HFFc6 (cell line): ENCODE measurements at regions not wholly inside any gene's neighbourhood (a gene's known extent, or its start where the extent isn't known, plus 50 kb on each side); places are given as distances from the start of the nearest gene placed in this dataset.
"Not testable (repeated sequence)": the region's sequence is repeated elsewhere in the genome, so short reads cannot be mapped to it uniquely, and the experiment has no call there.

Experiments used
- DNase-seq: peaks from one replicate; pipeline ENCODE4 v3.0.0-alpha.2; 2018
- H3K27ac Mint-ChIP-seq: 2 replicates; pipeline ENCODE4 v1.8.0; 2020; ENCODE audit warnings: mild to moderate bottlenecking, mixed read lengths
- H3K27me3 Mint-ChIP-seq: 2 replicates; pipeline ENCODE4 v1.8.0; 2021; ENCODE audit warnings: mild to moderate bottlenecking, moderate library complexity, mixed read lengths; ENCODE audit not compliant: insufficient read depth
- H3K36me3 Mint-ChIP-seq: 2 replicates; pipeline ENCODE4 v1.8.0; 2021; ENCODE audit warnings: low read depth, mixed read lengths
- H3K4me1 Mint-ChIP-seq: 2 replicates; pipeline ENCODE4 v1.8.0; 2020; ENCODE audit warnings: low read depth, mixed read lengths
- H3K4me3 Mint-ChIP-seq: 2 replicates; pipeline ENCODE4 v1.8.0; 2020; ENCODE audit warnings: mild to moderate bottlenecking, moderate library complexity, mixed read lengths
- H3K9me3 Mint-ChIP-seq: 2 replicates; pipeline ENCODE4 v1.8.0; 2020; ENCODE audit warnings: mild to moderate bottlenecking, mixed read lengths
- TF ChIP-seq, protein P1 (sequence below): fragments of 200-600 bp; sonication (generic); IDR thresholded peaks from 2 replicates; pipeline ENCODE4 v1.5.0; 2021; ENCODE audit warnings: antibody characterized with exemption, mild to moderate bottlenecking

DNA sequence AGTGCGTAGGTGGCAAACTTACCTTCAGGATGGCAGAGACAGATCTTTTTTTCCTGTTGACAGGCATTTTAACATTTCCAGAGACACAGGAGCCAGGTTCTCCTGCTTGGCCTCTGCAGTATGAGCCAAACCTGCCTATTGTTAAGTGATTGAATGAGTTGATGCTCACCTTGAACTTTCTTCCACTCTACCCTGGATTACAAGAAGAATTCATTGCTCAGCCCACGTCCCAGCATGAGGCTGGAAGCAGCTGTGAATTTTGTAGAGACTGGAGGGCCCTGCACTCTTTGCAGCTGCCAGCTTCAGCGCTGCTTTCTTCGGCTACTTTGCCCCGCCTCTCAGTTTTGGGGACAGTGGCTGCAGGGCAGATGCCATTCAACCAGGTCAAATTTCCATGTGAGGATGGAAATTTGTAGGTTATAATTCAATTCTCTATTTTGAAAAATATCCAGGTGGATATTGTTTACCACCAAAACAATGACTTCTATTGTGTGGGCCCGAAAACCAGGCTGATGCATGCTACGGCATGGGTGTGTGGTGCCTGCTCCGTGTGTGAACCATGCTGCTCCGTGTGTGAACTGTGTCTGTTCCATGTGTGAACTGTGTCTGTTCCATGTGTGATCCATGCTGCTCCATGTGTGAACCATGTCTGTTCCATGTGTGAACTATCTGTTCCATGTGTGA, 75.2 kb upstream of the METTL9 start:
- H3K4me3 Mint-ChIP-seq: no peak overlapping the region
- peaks cover 7% of the 10 kb centered on the region for H3K36me3 Mint-ChIP-seq
- no peak for DNase-seq
- H3K4me1 Mint-ChIP-seq: peaks cover 11% of the 10 kb centered on the region
- H3K9me3 Mint-ChIP-seq: no peaks in the 10 kb centered on the region
- no peak overlapping the region for H3K27ac Mint-ChIP-seq
- TF ChIP-seq, protein P1, sequence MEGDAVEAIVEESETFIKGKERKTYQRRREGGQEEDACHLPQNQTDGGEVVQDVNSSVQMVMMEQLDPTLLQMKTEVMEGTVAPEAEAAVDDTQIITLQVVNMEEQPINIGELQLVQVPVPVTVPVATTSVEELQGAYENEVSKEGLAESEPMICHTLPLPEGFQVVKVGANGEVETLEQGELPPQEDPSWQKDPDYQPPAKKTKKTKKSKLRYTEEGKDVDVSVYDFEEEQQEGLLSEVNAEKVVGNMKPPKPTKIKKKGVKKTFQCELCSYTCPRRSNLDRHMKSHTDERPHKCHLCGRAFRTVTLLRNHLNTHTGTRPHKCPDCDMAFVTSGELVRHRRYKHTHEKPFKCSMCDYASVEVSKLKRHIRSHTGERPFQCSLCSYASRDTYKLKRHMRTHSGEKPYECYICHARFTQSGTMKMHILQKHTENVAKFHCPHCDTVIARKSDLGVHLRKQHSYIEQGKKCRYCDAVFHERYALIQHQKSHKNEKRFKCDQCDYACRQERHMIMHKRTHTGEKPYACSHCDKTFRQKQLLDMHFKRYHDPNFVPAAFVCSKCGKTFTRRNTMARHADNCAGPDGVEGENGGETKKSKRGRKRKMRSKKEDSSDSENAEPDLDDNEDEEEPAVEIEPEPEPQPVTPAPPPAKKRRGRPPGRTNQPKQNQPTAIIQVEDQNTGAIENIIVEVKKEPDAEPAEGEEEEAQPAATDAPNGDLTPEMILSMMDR: no peak
- peaks cover 14% of the 10 kb centered on the region for H3K27me3 Mint-ChIP-seq

DNA sequence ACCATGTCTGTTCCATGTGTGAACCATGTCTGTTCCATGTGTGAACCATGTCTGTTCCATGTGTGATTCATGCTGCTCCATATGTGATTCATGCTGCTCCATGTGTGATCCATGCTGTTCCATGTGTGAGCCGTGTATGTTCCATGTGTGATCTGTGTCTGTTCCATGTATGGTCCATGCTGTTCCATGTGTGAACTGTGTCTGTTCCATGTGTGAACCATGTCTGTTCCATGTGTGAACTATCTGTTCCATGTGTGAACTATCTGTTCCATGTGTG, 74.7 kb upstream of the METTL9 start:
- not testable (repeated sequence) for DNase-seq, H3K4me3 Mint-ChIP-seq, H3K36me3 Mint-ChIP-seq, H3K9me3 Mint-ChIP-seq, H3K27ac Mint-ChIP-seq
- peaks cover 11% of the 10 kb centered on the region; the same call in 1 of the 2 replicates for H3K27me3 Mint-ChIP-seq
- H3K4me1 Mint-ChIP-seq: peaks cover 11% of the 10 kb centered on the region

DNA sequence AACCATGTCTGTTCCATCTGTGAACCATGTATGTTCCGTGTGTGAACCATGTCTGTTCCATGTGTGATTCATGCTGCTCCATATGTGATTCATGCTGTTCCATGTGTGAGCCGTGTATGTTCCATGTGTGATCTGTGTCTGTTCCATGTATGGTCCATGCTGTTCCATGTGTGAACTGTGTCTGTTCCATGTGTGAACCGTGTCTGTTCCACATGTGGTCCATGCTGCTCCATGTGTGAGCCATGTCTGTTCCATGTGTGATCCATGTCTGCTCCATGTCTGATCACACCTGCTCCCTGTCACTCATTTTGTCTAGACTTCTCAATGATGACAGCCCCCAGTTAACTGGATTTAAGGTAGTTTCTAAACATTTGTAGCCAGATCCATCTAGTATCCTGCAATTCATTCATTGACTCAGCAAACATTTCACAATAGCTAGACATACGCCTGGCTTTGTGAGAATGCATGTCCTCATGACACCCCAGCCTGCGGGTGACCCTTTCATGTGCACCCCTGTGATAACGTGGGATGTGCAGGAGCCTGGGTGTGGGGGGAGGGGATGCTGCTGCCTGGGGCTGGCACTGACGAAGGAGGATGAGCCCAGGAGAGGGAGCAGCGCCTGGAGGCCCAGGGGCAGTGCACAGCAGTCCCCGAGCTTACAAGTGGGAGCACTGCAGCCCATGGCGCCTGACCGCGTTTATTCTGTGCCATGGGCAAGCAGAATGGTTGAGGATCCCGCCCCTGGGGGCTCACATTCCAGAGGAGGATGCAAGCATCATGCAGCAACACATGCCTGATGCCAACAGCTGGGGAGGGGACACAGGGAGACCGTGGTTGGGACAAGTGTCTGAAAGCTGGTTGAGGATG, 74.1 kb upstream of the METTL9 start:
- Mint-ChIP-seq H3K4me1 (peaks cover 11% of the 10 kb centered on the region), H3K27me3 (peaks cover 14% of the 10 kb centered on the region)
- not testable (repeated sequence) for H3K36me3 Mint-ChIP-seq, H3K9me3 Mint-ChIP-seq, H3K4me3 Mint-ChIP-seq, H3K27ac Mint-ChIP-seq
- peak; percentile 70 for DNase-seq

DNA sequence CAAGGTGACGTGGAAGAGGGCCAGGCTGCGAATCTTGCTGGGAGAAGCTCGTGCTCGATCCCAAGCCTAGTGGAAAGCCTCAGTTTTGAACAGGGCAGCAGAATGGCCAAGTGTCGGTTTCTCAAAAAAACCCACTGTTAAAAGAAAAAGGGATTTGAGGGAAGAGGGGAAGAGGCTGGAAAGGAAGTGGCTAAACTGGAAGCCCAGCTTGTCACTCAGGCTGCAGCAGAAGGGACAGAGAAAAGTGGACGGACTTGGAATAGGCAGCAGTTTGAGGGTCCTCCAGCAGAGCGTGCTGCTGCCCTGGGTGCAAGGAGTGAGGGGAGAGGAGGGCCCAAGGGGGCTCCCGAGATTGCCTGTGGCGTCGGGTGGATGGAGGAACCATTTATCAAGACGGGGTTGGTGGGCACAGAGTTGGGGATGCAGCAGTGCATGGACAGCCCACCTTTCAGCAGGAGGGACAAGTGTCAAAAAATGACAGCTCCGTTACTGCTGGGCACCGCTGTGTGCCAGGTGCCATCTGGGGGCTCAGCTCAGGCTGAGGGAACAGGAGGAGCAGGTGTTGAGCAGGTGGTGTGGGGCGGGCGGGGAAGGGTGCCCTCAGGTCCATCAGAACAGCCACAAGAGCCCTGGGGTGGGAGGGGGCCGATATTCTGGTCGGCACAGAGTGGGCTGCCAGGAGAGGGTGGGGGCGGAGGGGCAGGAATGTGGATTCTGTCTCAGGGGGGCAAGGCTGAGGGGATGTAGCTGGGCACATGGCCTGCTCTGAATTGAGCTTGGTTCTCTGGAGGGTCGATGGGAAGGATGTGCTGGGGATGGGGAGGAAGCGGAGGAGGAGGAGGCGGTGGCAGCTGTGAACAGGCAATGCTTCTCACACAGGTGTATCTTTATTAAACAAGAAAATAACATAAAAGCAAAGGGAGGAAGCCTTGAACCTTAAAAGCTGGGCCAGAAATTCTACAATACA, 73.1 kb upstream of the METTL9 start:
- not testable (repeated sequence) for H3K27ac Mint-ChIP-seq, H3K4me1 Mint-ChIP-seq, H3K36me3 Mint-ChIP-seq, H3K9me3 Mint-ChIP-seq, DNase-seq, H3K4me3 Mint-ChIP-seq
- TF ChIP-seq, protein P1: 0 out of 2 replicates have a peak, but pooled peaks have one; percentile 22
- H3K27me3 Mint-ChIP-seq: peaks cover 19% of the 10 kb centered on the region

DNA sequence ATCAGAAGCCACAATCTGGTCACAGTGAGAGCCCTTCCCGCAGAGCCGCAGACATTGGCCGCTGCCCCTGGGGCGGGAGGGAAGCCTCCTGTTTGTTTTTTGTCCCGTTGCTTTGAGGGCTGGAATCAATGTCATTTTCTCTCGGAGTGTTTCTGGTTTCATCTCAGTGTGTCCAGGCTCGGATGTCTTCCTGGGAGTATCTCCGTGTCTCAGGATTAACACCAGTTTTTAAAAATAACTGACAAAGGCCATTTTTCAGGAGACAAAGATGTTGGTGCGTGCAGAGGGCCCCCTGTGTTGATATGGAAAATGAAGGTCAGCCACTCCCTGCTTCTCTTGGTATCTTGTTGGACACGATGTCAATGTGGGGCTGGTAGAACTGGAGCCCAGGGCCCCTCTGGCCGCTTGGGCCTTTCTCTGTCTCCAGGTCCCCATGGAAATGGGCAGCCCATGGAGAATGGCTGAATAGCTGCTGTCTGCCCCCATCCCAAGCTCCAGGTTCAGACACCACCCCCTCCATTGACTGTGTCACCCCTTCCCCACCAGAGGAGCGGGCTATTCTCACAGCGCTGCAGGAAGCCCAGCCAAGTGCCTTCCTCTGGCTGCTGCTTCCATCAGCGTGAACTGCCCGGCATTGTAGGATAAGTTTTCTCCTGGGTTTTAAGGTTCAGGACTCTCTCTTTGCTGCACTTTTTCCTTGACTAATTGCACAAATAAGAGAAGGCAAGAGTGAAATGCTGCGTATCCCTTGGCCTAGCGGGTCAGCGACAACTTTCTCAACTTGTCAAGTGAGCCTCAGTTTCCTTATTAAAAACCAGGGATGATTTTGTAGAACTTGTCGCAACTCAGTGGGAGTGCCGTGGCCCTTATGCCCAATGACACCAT, 72.2 kb upstream of the METTL9 start:
- no peaks in the 10 kb centered on the region for H3K36me3 Mint-ChIP-seq
- TF ChIP-seq, protein P1: no peak
- no peak overlapping the region for H3K27ac Mint-ChIP-seq
- DNase-seq: no peak
- no peaks in the 10 kb centered on the region for H3K4me1 Mint-ChIP-seq
- no peaks in the 10 kb centered on the region for H3K9me3 Mint-ChIP-seq
- peaks cover 19% of the 10 kb centered on the region for H3K27me3 Mint-ChIP-seq
- no peak overlapping the region for H3K4me3 Mint-ChIP-seq

DNA sequence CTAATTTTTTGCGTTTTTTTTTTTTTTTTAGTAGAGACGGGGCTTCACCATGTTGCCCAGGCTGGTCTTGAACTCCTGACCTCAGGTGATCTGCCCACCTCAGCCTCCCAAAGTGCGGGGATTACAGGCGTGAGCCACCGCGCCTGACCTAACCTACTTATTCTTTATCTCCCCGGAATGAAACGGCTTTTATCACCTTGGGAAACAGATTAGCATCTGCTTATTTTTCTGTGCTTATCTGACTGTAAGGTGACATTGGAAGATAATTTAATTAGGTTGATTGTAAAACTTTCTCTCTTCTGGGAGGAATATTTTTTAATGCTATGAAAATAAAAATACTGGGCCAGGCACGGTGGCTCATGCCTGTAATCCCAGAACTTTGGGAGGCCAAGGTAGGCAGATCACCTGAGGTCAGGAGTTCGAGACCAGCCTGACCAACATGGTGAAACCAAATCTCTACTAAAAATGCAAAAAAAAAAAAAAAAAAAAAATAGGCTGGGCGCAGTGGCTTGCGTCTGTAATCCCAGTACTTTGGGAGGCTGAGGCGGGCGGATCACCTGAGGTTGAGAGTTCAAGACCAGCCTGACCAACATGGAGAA, 70.2 kb upstream of the METTL9 start:
- H3K9me3 Mint-ChIP-seq, H3K4me1 Mint-ChIP-seq, H3K27ac Mint-ChIP-seq, DNase-seq, H3K36me3 Mint-ChIP-seq, H3K4me3 Mint-ChIP-seq: not testable (repeated sequence)
- H3K27me3 Mint-ChIP-seq: peaks cover 21% of the 10 kb centered on the region

DNA sequence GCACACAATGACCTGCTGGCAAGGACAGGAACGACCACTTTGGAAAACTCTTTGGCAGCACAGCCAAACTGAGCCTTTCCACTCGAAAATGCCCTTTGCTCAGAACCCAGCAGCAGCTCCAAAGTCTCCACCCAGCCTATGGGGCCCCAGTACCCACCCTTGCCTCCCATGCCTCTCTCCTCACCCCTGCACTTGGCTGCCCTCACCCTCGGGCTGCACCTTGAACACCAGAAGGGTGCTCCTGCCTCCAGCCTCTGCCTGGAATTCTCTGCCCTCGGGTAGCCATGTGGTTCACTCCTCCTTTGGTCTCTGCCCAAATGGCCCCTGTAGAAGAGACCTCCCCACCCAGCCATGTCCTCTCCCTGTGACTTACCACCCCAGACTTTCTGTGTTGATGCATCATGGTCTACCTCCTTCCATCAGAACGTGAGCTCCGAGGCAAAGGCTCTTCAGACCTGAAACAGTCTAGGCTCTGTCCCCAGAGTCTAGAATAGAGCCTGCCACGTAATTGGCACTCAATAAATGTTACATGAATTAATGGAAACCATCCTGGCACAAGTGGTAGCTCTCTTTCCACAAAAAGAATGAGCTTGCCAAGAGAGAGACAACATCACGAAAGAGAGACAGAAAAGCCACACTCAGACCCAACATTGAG, 68.5 kb upstream of the METTL9 start:
- peaks cover 21% of the 10 kb centered on the region for H3K27me3 Mint-ChIP-seq
- H3K4me1 Mint-ChIP-seq, H3K4me3 Mint-ChIP-seq, H3K27ac Mint-ChIP-seq, DNase-seq, H3K36me3 Mint-ChIP-seq, H3K9me3 Mint-ChIP-seq: not testable (repeated sequence)

DNA sequence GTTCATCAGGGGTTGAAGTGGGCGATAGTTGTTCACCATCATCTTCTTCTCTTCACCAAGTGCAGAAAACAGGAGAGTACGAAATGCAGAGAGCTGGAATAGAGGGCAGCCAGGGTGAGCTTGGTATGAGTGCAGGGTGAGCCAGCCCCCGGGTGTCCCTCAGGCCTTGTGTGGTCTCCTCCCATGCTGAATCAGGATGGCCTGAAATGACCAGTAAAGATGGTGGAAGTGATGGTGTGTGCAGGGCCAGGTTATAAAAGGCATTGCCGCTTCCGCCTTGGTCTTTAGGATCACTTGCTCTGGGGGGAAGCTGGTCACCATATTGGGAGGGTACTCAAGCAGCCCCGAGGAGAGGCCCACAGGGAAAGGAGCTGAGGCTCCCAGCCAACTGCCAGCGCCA, 66.4 kb upstream of the METTL9 start:
- not testable (repeated sequence) for H3K9me3 Mint-ChIP-seq, DNase-seq, H3K4me3 Mint-ChIP-seq, H3K36me3 Mint-ChIP-seq, H3K27ac Mint-ChIP-seq, H3K4me1 Mint-ChIP-seq
- peaks cover 11% of the 10 kb centered on the region for H3K27me3 Mint-ChIP-seq

DNA sequence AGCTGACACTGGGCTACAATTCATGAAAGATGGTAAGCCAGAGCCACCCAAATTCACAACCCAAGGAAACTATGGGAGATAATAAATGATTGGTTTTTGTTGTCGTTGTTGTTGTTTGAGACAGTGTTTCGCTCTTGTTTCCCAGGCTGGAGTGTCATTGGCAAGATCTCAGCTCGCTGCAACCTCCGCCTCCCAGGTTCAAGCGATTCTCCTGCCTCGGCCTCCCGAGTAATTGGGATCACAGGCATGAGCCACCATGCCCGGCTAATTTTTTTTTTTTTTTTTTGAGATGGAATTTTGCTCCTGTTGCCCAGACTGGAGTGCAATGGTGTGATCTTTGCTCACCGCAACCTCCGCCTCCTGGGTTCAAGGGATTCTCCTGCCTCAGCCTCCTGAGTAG, 65.9 kb upstream of the METTL9 start:
- H3K4me3 Mint-ChIP-seq, H3K36me3 Mint-ChIP-seq, DNase-seq, H3K27ac Mint-ChIP-seq, H3K9me3 Mint-ChIP-seq, H3K4me1 Mint-ChIP-seq: not testable (repeated sequence)
- H3K27me3 Mint-ChIP-seq: peaks cover 11% of the 10 kb centered on the region
